ENCODE measurements at regions not wholly inside any gene's neighbourhood (a gene's known extent, or its start where the extent isn't known, plus 50 kb on each side); places are given as distances from the start of the nearest gene placed in this dataset.
A peak's percentile ranks its signal among the peaks of the same experiment; 100 is the strongest.

GRCh38 chr9:89768650-89769071 is 163.8 kb downstream of the GADD45G start:
- ATAC-seq (no peak), DNase-seq (no peak)
- H3K36me3 Mint-ChIP-seq (ENCODE audit: low read depth): peaks cover 2% of the 10 kb centered on the region
- no peaks in the 10 kb centered on the region for H3K9me3 ChIP-seq (ENCODE audit: control insufficient read depth, low read length, poor library complexity, severe bottlenecking)
- peaks cover 6% of the 10 kb centered on the region for H3K27me3 Mint-ChIP-seq
- no peak overlapping the region for H3K4me3 Mint-ChIP-seq
- no peak overlapping the region for H3K27ac Mint-ChIP-seq
- peaks cover 6% of the 10 kb centered on the region for H3K4me1 Mint-ChIP-seq

- Mint-ChIP-seq H3K4me1 (peaks cover 6% of the 10 kb centered on the region), H3K4me3 (no peak overlapping the region), H3K27me3 (peaks cover 11% of the 10 kb centered on the region), H3K27ac (no peak overlapping the region), H3K36me3 (ENCODE audit: low read depth) (peaks cover 2% of the 10 kb centered on the region)
- no peak for ATAC-seq
- H3K9me3 ChIP-seq (ENCODE audit: control insufficient read depth, low read length, poor library complexity, severe bottlenecking): no peaks in the 10 kb centered on the region
- no peak for DNase-seq
Observed at GRCh38 chr9:89770531-89771174, 165.8 kb downstream of the GADD45G start.

GRCh38 chr9:89771205-89771604 is 166.4 kb downstream of the GADD45G start:
- H3K36me3 Mint-ChIP-seq (ENCODE audit: low read depth): peaks cover 2% of the 10 kb centered on the region
- ATAC-seq: no peak
- no peak overlapping the region for H3K4me3 Mint-ChIP-seq
- H3K27ac Mint-ChIP-seq: no peak overlapping the region
- H3K9me3 ChIP-seq (ENCODE audit: control insufficient read depth, low read length, poor library complexity, severe bottlenecking): no peaks in the 10 kb centered on the region
- no peak for DNase-seq
- peaks cover 11% of the 10 kb centered on the region for H3K27me3 Mint-ChIP-seq
- H3K4me1 Mint-ChIP-seq: peaks cover 6% of the 10 kb centered on the region

- no peak overlapping the region for H3K4me3 Mint-ChIP-seq
- H3K27ac Mint-ChIP-seq: no peak overlapping the region
- DNase-seq (no peak), ATAC-seq (no peak)
- H3K27me3 Mint-ChIP-seq: peaks cover 11% of the 10 kb centered on the region
- no peaks in the 10 kb centered on the region for H3K36me3 Mint-ChIP-seq (ENCODE audit: low read depth)
- H3K4me1 Mint-ChIP-seq: peaks cover 8% of the 10 kb centered on the region
- no peaks in the 10 kb centered on the region for H3K9me3 ChIP-seq (ENCODE audit: control insufficient read depth, low read length, poor library complexity, severe bottlenecking)
Observed at GRCh38 chr9:89773170-89773569, 168.4 kb downstream of the GADD45G start.

- Mint-ChIP-seq H3K4me3 (no peak overlapping the region), H3K27me3 (peaks cover 15% of the 10 kb centered on the region), H3K36me3 (ENCODE audit: low read depth) (no peaks in the 10 kb centered on the region), H3K4me1 (peaks cover 11% of the 10 kb centered on the region), H3K27ac (no peak overlapping the region)
- H3K9me3 ChIP-seq (ENCODE audit: control insufficient read depth, low read length, poor library complexity, severe bottlenecking): peaks cover 2% of the 10 kb centered on the region
- ATAC-seq: no peak
- DNase-seq: no peak
Observed at GRCh38 chr9:89774858-89775370, 170.1 kb downstream of the GADD45G start.

- Mint-ChIP-seq H3K27me3 (peaks cover 15% of the 10 kb centered on the region), H3K4me3 (no peak overlapping the region), H3K27ac (no peak overlapping the region), H3K36me3 (ENCODE audit: low read depth) (no peaks in the 10 kb centered on the region), H3K4me1 (peaks cover 9% of the 10 kb centered on the region)
- peaks cover 2% of the 10 kb centered on the region for H3K9me3 ChIP-seq (ENCODE audit: control insufficient read depth, low read length, poor library complexity, severe bottlenecking)
- no peak for ATAC-seq
- no peak for DNase-seq
Observed at GRCh38 chr9:89775641-89776040, 170.8 kb downstream of the GADD45G start.

- Mint-ChIP-seq H3K4me3 (no peak overlapping the region), H3K36me3 (ENCODE audit: low read depth) (no peaks in the 10 kb centered on the region), H3K27ac (no peak overlapping the region), H3K27me3 (peaks cover 15% of the 10 kb centered on the region), H3K4me1 (peaks cover 6% of the 10 kb centered on the region)
- ATAC-seq: no peak
- no peak for DNase-seq
- peaks cover 2% of the 10 kb centered on the region for H3K9me3 ChIP-seq (ENCODE audit: control insufficient read depth, low read length, poor library complexity, severe bottlenecking)
Observed at GRCh38 chr9:89776795-89777525, 172.1 kb downstream of the GADD45G start.

- H3K4me3 Mint-ChIP-seq: no peak overlapping the region
- peak overlapping the region; percentile 74 for H3K27ac Mint-ChIP-seq
- no peak for DNase-seq
- peaks cover 2% of the 10 kb centered on the region for H3K9me3 ChIP-seq (ENCODE audit: control insufficient read depth, low read length, poor library complexity, severe bottlenecking)
- H3K4me1 Mint-ChIP-seq: peaks cover 6% of the 10 kb centered on the region
- H3K36me3 Mint-ChIP-seq (ENCODE audit: low read depth): no peaks in the 10 kb centered on the region
- no peak for ATAC-seq
- H3K27me3 Mint-ChIP-seq: peaks cover 13% of the 10 kb centered on the region
Observed at GRCh38 chr9:89777544-89777943, 172.7 kb downstream of the GADD45G start.

- H3K4me1 Mint-ChIP-seq: peaks cover 6% of the 10 kb centered on the region
- DNase-seq (no peak), ATAC-seq (no peak)
- H3K36me3 Mint-ChIP-seq (ENCODE audit: low read depth): no peaks in the 10 kb centered on the region
- peaks cover 9% of the 10 kb centered on the region for H3K27me3 Mint-ChIP-seq
- peaks cover 2% of the 10 kb centered on the region for H3K9me3 ChIP-seq (ENCODE audit: control insufficient read depth, low read length, poor library complexity, severe bottlenecking)
- no peak overlapping the region for H3K4me3 Mint-ChIP-seq
- peak overlapping the region; percentile 74 for H3K27ac Mint-ChIP-seq
Observed at GRCh38 chr9:89778100-89779090, 173.6 kb downstream of the GADD45G start.

- Mint-ChIP-seq H3K27ac (no peak overlapping the region), H3K36me3 (ENCODE audit: low read depth) (no peaks in the 10 kb centered on the region)
- ATAC-seq: no peak
Observed at GRCh38 chr9:89779405-89780203, 174.8 kb downstream of the GADD45G start.

GRCh38 chr9:89780959-89781358 is 176.1 kb downstream of the GADD45G start:
- H3K4me1 Mint-ChIP-seq: peaks cover 6% of the 10 kb centered on the region
- peaks cover 2% of the 10 kb centered on the region for H3K9me3 ChIP-seq (ENCODE audit: control insufficient read depth, low read length, poor library complexity, severe bottlenecking)
- no peaks in the 10 kb centered on the region for H3K36me3 Mint-ChIP-seq (ENCODE audit: low read depth)
- H3K27me3 Mint-ChIP-seq: peaks cover 4% of the 10 kb centered on the region
- no peak overlapping the region for H3K4me3 Mint-ChIP-seq
- H3K27ac Mint-ChIP-seq: no peak overlapping the region
- no peak for DNase-seq
- no peak for ATAC-seq

More at GRCh38 chr9:89779405-89780203, 174.8 kb downstream of the GADD45G start:
- DNase-seq: no peak
- Mint-ChIP-seq H3K4me3 (no peak overlapping the region), H3K27me3 (peaks cover 4% of the 10 kb centered on the region), H3K4me1 (peaks cover 6% of the 10 kb centered on the region)
- peaks cover 2% of the 10 kb centered on the region for H3K9me3 ChIP-seq (ENCODE audit: control insufficient read depth, low read length, poor library complexity, severe bottlenecking)

GRCh38 chr9:89781838-89782540 is 177.2 kb downstream of the GADD45G start:
- Mint-ChIP-seq H3K27ac (no peak overlapping the region), H3K36me3 (ENCODE audit: low read depth) (no peaks in the 10 kb centered on the region), H3K27me3 (peaks cover 4% of the 10 kb centered on the region), H3K4me1 (peaks cover 6% of the 10 kb centered on the region), H3K4me3 (no peak overlapping the region)
- H3K9me3 ChIP-seq (ENCODE audit: control insufficient read depth, low read length, poor library complexity, severe bottlenecking): peaks cover 2% of the 10 kb centered on the region
- DNase-seq: no peak
- peak; percentile 50 for ATAC-seq
